ENCODE measurements at regions not wholly inside any gene's neighbourhood (a gene's known extent, or its start where the extent isn't known, plus 50 kb on each side); places are given as distances from the start of the nearest gene placed in this dataset.

GRCh38 chr14:83133981-83134645 lies 1600.5 kb upstream of the SEL1L start:
- no peak overlapping the region for H3K27ac Mint-ChIP-seq
- H3K4me3 Mint-ChIP-seq: no peak overlapping the region
- ATAC-seq (ENCODE audit: low read depth in 2 of 2): no peak
- H3K4me1 Mint-ChIP-seq: no peaks in the 10 kb centered on the region
- H3K36me3 Mint-ChIP-seq: no peaks in the 10 kb centered on the region
- H3K27me3 Mint-ChIP-seq: no peaks in the 10 kb centered on the region
- DNase-seq: no peak
- H3K9me3 Mint-ChIP-seq: peaks cover 0 to 5% (median 4%) of the 10 kb centered on the region in 7 donors

GRCh38 chr14:83140756-83141155 lies 1607.1 kb upstream of the SEL1L start:
- Mint-ChIP-seq H3K4me3 (no peak overlapping the region), H3K9me3 (peaks cover 0 to 11% (median 3%) of the 10 kb centered on the region in 7 donors), H3K27ac (no peak overlapping the region), H3K36me3 (no peaks in the 10 kb centered on the region), H3K27me3 (no peaks in the 10 kb centered on the region), H3K4me1 (no peaks in the 10 kb centered on the region)
- DNase-seq: no peak
- ATAC-seq (ENCODE audit: low read depth in 2 of 2): no peak

- Mint-ChIP-seq H3K4me1 (no peaks in the 10 kb centered on the region), H3K27ac (no peak overlapping the region), H3K9me3 (peaks cover 5 to 14% (median 8%) of the 10 kb centered on the region in 7 donors), H3K27me3 (no peaks in the 10 kb centered on the region), H3K36me3 (no peaks in the 10 kb centered on the region), H3K4me3 (no peak overlapping the region)
- ATAC-seq (ENCODE audit: low read depth in 2 of 2) (no peak), DNase-seq (no peak)
These were observed 1613.4 kb upstream of the SEL1L start for GRCh38 chr14:83147006-83147405.

GRCh38 chr14:83151571-83151970 lies 1617.9 kb upstream of the SEL1L start:
- Mint-ChIP-seq H3K27ac (no peak overlapping the region), H3K9me3 (peaks cover 3 to 13% (median 7%) of the 10 kb centered on the region in 7 donors), H3K36me3 (no peaks in the 10 kb centered on the region), H3K27me3 (no peaks in the 10 kb centered on the region), H3K4me1 (no peaks in the 10 kb centered on the region), H3K4me3 (no peak overlapping the region)
- ATAC-seq (ENCODE audit: low read depth in 2 of 2) (no peak), DNase-seq (no peak)

- H3K36me3 Mint-ChIP-seq: no peaks in the 10 kb centered on the region
- ATAC-seq (ENCODE audit: low read depth in 2 of 2) (no peak), DNase-seq (no peak)
- no peak overlapping the region for H3K27ac Mint-ChIP-seq
- H3K9me3 Mint-ChIP-seq: peaks cover 3 to 13% (median 7%) of the 10 kb centered on the region in 7 donors
- H3K27me3 Mint-ChIP-seq: no peaks in the 10 kb centered on the region
- H3K4me3 Mint-ChIP-seq: no peak overlapping the region
- H3K4me1 Mint-ChIP-seq: no peaks in the 10 kb centered on the region
These were observed 1619.4 kb upstream of the SEL1L start for GRCh38 chr14:83153081-83153480.

GRCh38 chr14:83162361-83162929 lies 1628.8 kb upstream of the SEL1L start:
- no peak for ATAC-seq (ENCODE audit: low read depth in 2 of 2)
- DNase-seq: no peak
- Mint-ChIP-seq H3K27ac (no peak overlapping the region), H3K36me3 (no peaks in the 10 kb centered on the region), H3K4me3 (no peak overlapping the region), H3K9me3 (peaks cover 0 to 18% (median 4%) of the 10 kb centered on the region in 7 donors), H3K27me3 (no peaks in the 10 kb centered on the region), H3K4me1 (no peaks in the 10 kb centered on the region)

GRCh38 chr14:83163016-83163415 lies 1629.4 kb upstream of the SEL1L start:
- no peak overlapping the region for H3K27ac Mint-ChIP-seq
- H3K9me3 Mint-ChIP-seq: peaks cover 0 to 17% (median 4%) of the 10 kb centered on the region in 7 donors
- H3K4me1 Mint-ChIP-seq: no peaks in the 10 kb centered on the region
- no peaks in the 10 kb centered on the region for H3K27me3 Mint-ChIP-seq
- no peaks in the 10 kb centered on the region for H3K36me3 Mint-ChIP-seq
- no peak overlapping the region for H3K4me3 Mint-ChIP-seq
- no peak for DNase-seq
- ATAC-seq (ENCODE audit: low read depth in 2 of 2): no peak

GRCh38 chr14:83164016-83164415 lies 1630.4 kb upstream of the SEL1L start:
- no peak for ATAC-seq (ENCODE audit: low read depth in 2 of 2)
- H3K27me3 Mint-ChIP-seq: no peaks in the 10 kb centered on the region
- H3K4me3 Mint-ChIP-seq: no peak overlapping the region
- no peak overlapping the region for H3K27ac Mint-ChIP-seq
- no peaks in the 10 kb centered on the region for H3K36me3 Mint-ChIP-seq
- H3K4me1 Mint-ChIP-seq: no peaks in the 10 kb centered on the region
- peaks cover 0 to 14% (median 4%) of the 10 kb centered on the region in 7 donors for H3K9me3 Mint-ChIP-seq
- no peak for DNase-seq

GRCh38 chr14:83164591-83164990 lies 1630.9 kb upstream of the SEL1L start:
- ATAC-seq (ENCODE audit: low read depth in 2 of 2) (no peak), DNase-seq (no peak)
- Mint-ChIP-seq H3K27ac (no peak overlapping the region), H3K9me3 (peaks cover 0 to 14% (median 4%) of the 10 kb centered on the region in 7 donors), H3K36me3 (no peaks in the 10 kb centered on the region), H3K27me3 (no peaks in the 10 kb centered on the region), H3K4me1 (no peaks in the 10 kb centered on the region), H3K4me3 (no peak overlapping the region)

GRCh38 chr14:83170165-83170564 lies 1636.5 kb upstream of the SEL1L start:
- no peaks in the 10 kb centered on the region for H3K36me3 Mint-ChIP-seq
- H3K27me3 Mint-ChIP-seq: no peaks in the 10 kb centered on the region
- H3K9me3 Mint-ChIP-seq: peaks cover 3 to 12% (median 4%) of the 10 kb centered on the region in 7 donors
- H3K4me3 Mint-ChIP-seq: no peak overlapping the region
- H3K27ac Mint-ChIP-seq: no peak overlapping the region
- H3K4me1 Mint-ChIP-seq: no peaks in the 10 kb centered on the region
- no peak for ATAC-seq (ENCODE audit: low read depth in 2 of 2)
- DNase-seq: no peak

- no peak for DNase-seq
- Mint-ChIP-seq H3K9me3 (peaks cover 3 to 12% (median 6%) of the 10 kb centered on the region in 7 donors), H3K4me3 (no peak overlapping the region), H3K36me3 (no peaks in the 10 kb centered on the region), H3K4me1 (no peaks in the 10 kb centered on the region), H3K27me3 (no peaks in the 10 kb centered on the region), H3K27ac (no peak overlapping the region)
- ATAC-seq (ENCODE audit: low read depth in 2 of 2): no peak
These were observed 1638.1 kb upstream of the SEL1L start for GRCh38 chr14:83171761-83172160.

- Mint-ChIP-seq H3K27ac (no peak overlapping the region), H3K27me3 (no peaks in the 10 kb centered on the region), H3K36me3 (no peaks in the 10 kb centered on the region), H3K9me3 (peaks cover 0 to 12% (median 4%) of the 10 kb centered on the region in 7 donors), H3K4me1 (no peaks in the 10 kb centered on the region), H3K4me3 (no peak overlapping the region)
- ATAC-seq (ENCODE audit: low read depth in 2 of 2): no peak
- DNase-seq: no peak
These were observed 1638.7 kb upstream of the SEL1L start for GRCh38 chr14:83172363-83172762.

GRCh38 chr14:83173687-83174086 lies 1640.0 kb upstream of the SEL1L start:
- no peak overlapping the region for H3K4me3 Mint-ChIP-seq
- H3K4me1 Mint-ChIP-seq: no peaks in the 10 kb centered on the region
- H3K27ac Mint-ChIP-seq: no peak overlapping the region
- no peaks in the 10 kb centered on the region for H3K27me3 Mint-ChIP-seq
- peaks cover 0 to 12% (median 4%) of the 10 kb centered on the region in 7 donors for H3K9me3 Mint-ChIP-seq
- H3K36me3 Mint-ChIP-seq: no peaks in the 10 kb centered on the region
- no peak for DNase-seq
- ATAC-seq (ENCODE audit: low read depth in 2 of 2): no peak

GRCh38 chr14:83184531-83184930 lies 1650.9 kb upstream of the SEL1L start:
- Mint-ChIP-seq H3K27me3 (no peaks in the 10 kb centered on the region), H3K27ac (no peak overlapping the region)

More at GRCh38 chr14:83184531-83184930, 1650.9 kb upstream of the SEL1L start:
- no peaks in the 10 kb centered on the region for H3K4me1 Mint-ChIP-seq
- ATAC-seq (ENCODE audit: low read depth in 2 of 2) (no peak), DNase-seq (no peak)
- H3K4me3 Mint-ChIP-seq: no peak overlapping the region
- H3K36me3 Mint-ChIP-seq: no peaks in the 10 kb centered on the region
- H3K9me3 Mint-ChIP-seq: peaks cover 0 to 15% (median under 1%) of the 10 kb centered on the region in 7 donors
